Esophagus squamous epithelium (tissue), 5 donors: ENCODE measurements at regions not wholly inside any gene's neighbourhood (a gene's known extent, or its start where the extent isn't known, plus 50 kb on each side); places are given as distances from the start of the nearest gene placed in this dataset.
"Not testable (repeated sequence)": the region's sequence is repeated elsewhere in the genome, so short reads cannot be mapped to it uniquely, and the experiment has no call there.

Experiments used
- DNase-seq: peaks from one replicate; lab custom pipeline; 2025; lab: John Stamatoyannopoulos, UW
- H3K27ac ChIP-seq, 4 donors: fragments of 200-600 bp; sonication (generic); one replicate each; pipeline ENCODE4 v1.5.1; 2016 to 2019; ENCODE audit warnings: mild to moderate bottlenecking in 1 of 4
- H3K27me3 ChIP-seq, 4 donors: fragments of 200-600 bp; sonication (generic); 1 replicate in 3 of 4; 2 replicates in 1 of 4; pipeline versions ENCODE4 v1.5.1 to v1.6.0; 2017 to 2021; ENCODE audit warnings: antibody characterized with exemption in 1 of 4
- H3K36me3 ChIP-seq, 3 donors: fragments of 200-600 bp; sonication (generic); one replicate each; pipeline ENCODE4 v1.5.1; 2016 to 2019
- H3K4me1 ChIP-seq, 3 donors: fragments of 200-600 bp; sonication (generic); one replicate each; pipeline ENCODE4 v1.5.1; 2017 to 2019
- H3K4me3 ChIP-seq, 4 donors: fragments of 200-600 bp; sonication (generic); 1 replicate in 3 of 4; 2 replicates in 1 of 4; pipeline ENCODE4 v1.5.1; 2016 to 2019; ENCODE audit warnings: mild to moderate bottlenecking in 2 of 4, moderate library complexity in 1 of 4
- H3K9me3 ChIP-seq, 3 donors: fragments of 200-600 bp; sonication (generic); one replicate each; pipeline ENCODE4 v1.5.1; 2016 to 2019
- POLR2A ChIP-seq, 4 donors: fragments of 450-650 bp; IDR thresholded peaks; one replicate each; pipeline ENCODE4 v1.6.1; 2017; ENCODE audit warnings: antibody characterized with exemption in 4 of 4, mild to moderate bottlenecking in 4 of 4, moderate library complexity in 3 of 4
- WGBS, 2 donors: methylation state at CpG; one replicate each; pipeline ENCODE4 v1.1.5; 2018; 5-methylcytosine and 5-hydroxymethylcytosine counted together
- intact Hi-C: fragments of 100-400 bp; cut with DNase I; formaldehyde crosslinking; loops from one replicate; pipeline ENCODE4 v1.15.0; 2022
- TF ChIP-seq, protein P1 (sequence below), 6 experiments: fragments of 450-650 bp in 4 of 6; fragments of 200-600 bp in 2 of 6; sonication (generic) in 2 of 6; IDR thresholded peaks; one replicate each; pipeline ENCODE4 v1.5.1; 2016 to 2019; ENCODE audit warnings: antibody characterized with exemption in 6 of 6, mild to moderate bottlenecking in 4 of 6, moderate library complexity in 4 of 6
- donor health status: DM: yes; HTN: yes; CAD: no.

DNA sequence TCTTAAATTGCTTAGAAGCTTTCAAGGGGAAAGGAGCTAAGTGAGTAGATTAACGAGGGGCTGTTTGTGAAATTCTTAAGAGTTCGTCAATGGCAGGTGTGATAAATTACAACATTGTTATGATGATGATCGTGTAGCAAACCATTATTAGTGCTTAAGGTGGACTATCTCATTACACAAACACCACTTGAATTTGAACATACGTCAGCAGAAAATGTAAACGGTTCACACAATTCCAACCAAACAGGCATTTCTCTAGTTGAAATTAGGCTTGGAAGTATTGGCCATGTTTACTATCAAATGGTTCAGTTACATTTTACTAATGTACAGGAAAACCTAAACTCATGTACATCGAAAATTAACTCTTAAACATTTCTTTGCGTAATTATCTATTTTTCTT, 102.8 kb downstream of the PYDC2 start:
- DNase-seq = no peak
- intact Hi-C loops = no loop called here
- 46 to 56% methylated on average over 7 of the region's 7 CpGs for WGBS, 2 donors
- no peaks in the 10 kb centered on the region for H3K27me3 ChIP-seq
- H3K4me3 ChIP-seq = no peak overlapping the region
- no peak for TF ChIP-seq POLR2A (IDR thresholded peaks at IDR 0.05)
- TF ChIP-seq, protein P1, sequence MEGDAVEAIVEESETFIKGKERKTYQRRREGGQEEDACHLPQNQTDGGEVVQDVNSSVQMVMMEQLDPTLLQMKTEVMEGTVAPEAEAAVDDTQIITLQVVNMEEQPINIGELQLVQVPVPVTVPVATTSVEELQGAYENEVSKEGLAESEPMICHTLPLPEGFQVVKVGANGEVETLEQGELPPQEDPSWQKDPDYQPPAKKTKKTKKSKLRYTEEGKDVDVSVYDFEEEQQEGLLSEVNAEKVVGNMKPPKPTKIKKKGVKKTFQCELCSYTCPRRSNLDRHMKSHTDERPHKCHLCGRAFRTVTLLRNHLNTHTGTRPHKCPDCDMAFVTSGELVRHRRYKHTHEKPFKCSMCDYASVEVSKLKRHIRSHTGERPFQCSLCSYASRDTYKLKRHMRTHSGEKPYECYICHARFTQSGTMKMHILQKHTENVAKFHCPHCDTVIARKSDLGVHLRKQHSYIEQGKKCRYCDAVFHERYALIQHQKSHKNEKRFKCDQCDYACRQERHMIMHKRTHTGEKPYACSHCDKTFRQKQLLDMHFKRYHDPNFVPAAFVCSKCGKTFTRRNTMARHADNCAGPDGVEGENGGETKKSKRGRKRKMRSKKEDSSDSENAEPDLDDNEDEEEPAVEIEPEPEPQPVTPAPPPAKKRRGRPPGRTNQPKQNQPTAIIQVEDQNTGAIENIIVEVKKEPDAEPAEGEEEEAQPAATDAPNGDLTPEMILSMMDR (IDR thresholded peaks at IDR 0.05) = no peak
- H3K9me3 ChIP-seq = no peaks in the 10 kb centered on the region
- H3K4me1 ChIP-seq = no peaks in the 10 kb centered on the region
- H3K36me3 ChIP-seq = no peaks in the 10 kb centered on the region
- no peak overlapping the region for H3K27ac ChIP-seq

DNA sequence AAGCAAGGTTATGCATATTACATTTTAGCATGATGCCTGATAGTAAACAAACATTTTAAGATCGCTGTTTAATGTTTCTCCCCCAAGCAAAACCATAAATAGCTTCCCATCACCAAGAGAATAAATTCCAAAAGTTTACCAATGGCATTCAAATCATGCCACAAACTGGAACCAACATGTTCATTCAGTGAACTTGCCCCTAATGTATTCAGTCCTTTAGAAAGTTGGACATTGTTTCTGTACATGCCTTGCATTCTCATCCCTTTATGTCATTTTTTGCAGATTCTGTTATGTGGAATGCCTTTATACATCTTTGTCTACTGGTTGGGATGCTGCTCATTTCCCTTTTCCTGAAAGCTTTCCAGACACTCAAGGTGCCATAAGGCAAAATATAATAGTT, 105.5 kb downstream of the PYDC2 start:
- no peaks in the 10 kb centered on the region for H3K36me3 ChIP-seq
- DNase-seq = no peak
- no peak overlapping the region for H3K4me3 ChIP-seq
- H3K4me1 ChIP-seq = no peaks in the 10 kb centered on the region
- H3K9me3 ChIP-seq = no peaks in the 10 kb centered on the region
- H3K27ac ChIP-seq = no peak overlapping the region
- TF ChIP-seq POLR2A (IDR thresholded peaks at IDR 0.05) = no peak
- TF ChIP-seq, protein P1 (IDR thresholded peaks at IDR 0.05) = no peak
- H3K27me3 ChIP-seq = no peaks in the 10 kb centered on the region
- intact Hi-C loops = no loop called here
- whole genome bisulfite sequencing, 2 donors = 28 to 45% methylated on average over 1 of the region's 1 CpG

GRCh38 chr3:191568206-191568605, 107.2 kb downstream of the PYDC2 start:
- intact Hi-C loops = no loop called here
- Histone ChIP-seq H3K27ac (no peak overlapping the region), H3K36me3 (no peaks in the 10 kb centered on the region), H3K4me3 (no peak overlapping the region), H3K27me3 (no peaks in the 10 kb centered on the region), H3K9me3 (no peaks in the 10 kb centered on the region), H3K4me1 (no peaks in the 10 kb centered on the region)
- TF ChIP-seq, protein P1 (IDR thresholded peaks at IDR 0.05) = no peak
- TF ChIP-seq POLR2A (IDR thresholded peaks at IDR 0.05) = no peak
- no peak for DNase-seq
- 83 to 93% methylated on average over 7 of the region's 7 CpGs for WGBS, 2 donors

- Histone ChIP-seq H3K27me3 (no peaks in the 10 kb centered on the region), H3K9me3 (no peaks in the 10 kb centered on the region), H3K27ac (no peak overlapping the region), H3K36me3 (no peaks in the 10 kb centered on the region), H3K4me3 (no peak overlapping the region), H3K4me1 (no peaks in the 10 kb centered on the region)
- no peak for DNase-seq
- intact Hi-C loops = no loop called here
- TF ChIP-seq, protein P1 (IDR thresholded peaks at IDR 0.05) = no peak
- TF ChIP-seq POLR2A (IDR thresholded peaks at IDR 0.05) = no peak
- WGBS, 2 donors = 42 to 58% methylated on average over 1 of the region's 1 CpG
Measured at GRCh38 chr3:191592105-191592504, 131.1 kb downstream of the PYDC2 start.

DNA sequence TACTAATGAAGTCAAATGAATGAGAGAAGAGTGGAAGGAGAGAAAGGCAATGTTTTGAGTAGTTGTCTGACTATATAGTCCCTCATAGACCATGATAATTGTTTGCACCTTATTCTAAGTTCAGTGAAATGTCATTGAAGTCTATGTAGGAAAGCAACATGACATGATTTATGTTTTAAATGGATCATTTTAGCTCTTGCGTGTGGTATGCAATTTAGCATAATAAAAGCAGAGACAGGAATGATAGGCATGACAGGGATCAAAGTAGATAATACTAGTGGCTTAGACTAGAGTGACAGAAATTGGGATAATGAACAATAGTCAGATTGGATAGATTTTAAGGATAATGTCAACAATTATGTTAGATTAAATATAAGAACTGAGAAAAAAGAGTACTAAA, 132.5 kb downstream of the PYDC2 start:
- no peak for TF ChIP-seq POLR2A (IDR thresholded peaks at IDR 0.05)
- TF ChIP-seq, protein P1 (IDR thresholded peaks at IDR 0.05) = no peak
- no peaks in the 10 kb centered on the region for H3K36me3 ChIP-seq
- no peaks in the 10 kb centered on the region for H3K9me3 ChIP-seq
- intact Hi-C loops = no loop called here
- 0 to 23% methylated on average over 1 of the region's 1 CpG for WGBS, 2 donors
- H3K27ac ChIP-seq = no peak overlapping the region
- H3K27me3 ChIP-seq = no peaks in the 10 kb centered on the region
- no peak for DNase-seq
- no peak overlapping the region for H3K4me3 ChIP-seq
- H3K4me1 ChIP-seq = no peaks in the 10 kb centered on the region

DNA sequence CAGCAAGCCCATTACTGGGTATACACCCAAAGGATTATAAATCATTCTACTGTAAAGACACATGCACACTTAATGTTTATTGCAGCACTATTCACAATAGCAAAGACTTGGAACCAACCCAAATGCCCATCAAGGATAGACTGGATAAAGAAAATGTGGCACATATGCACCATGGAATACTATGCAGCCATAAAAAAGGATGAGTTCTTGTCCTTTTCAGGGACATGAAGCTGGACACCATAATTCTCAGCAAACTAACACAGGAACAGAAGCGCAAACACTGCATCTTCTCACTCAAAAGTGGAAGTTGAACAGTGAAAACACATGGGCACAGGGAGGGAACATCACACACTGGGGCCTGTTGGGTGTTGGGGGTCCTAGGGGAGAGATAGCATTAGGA, 154.5 kb downstream of the PYDC2 start:
- H3K27me3 ChIP-seq, H3K27ac ChIP-seq, H3K36me3 ChIP-seq, H3K9me3 ChIP-seq, H3K4me3 ChIP-seq, DNase-seq, H3K4me1 ChIP-seq, intact Hi-C loops: not testable (repeated sequence)
- 85 to 100% methylated on average over 1 of the region's 1 CpG for WGBS, 2 donors
